Neural crest cell (in vitro differentiated cells): ENCODE measurements at regions not wholly inside any gene's neighbourhood (a gene's known extent, or its start where the extent isn't known, plus 50 kb on each side); places are given as distances from the start of the nearest gene placed in this dataset.

Experiments used
- DNase-seq: peaks from one replicate; pipeline ENCODE4 v3.0.0; 2021; ENCODE audit warnings: low read depth, mixed read lengths, low spot score
- H3K27ac Mint-ChIP-seq: one replicate; pipeline ENCODE4 v1.8.0; 2021; ENCODE audit warnings: mild to moderate bottlenecking, mixed read lengths; ENCODE audit not compliant: unreplicated experiment
- H3K27me3 Mint-ChIP-seq: 2 replicates; pipeline ENCODE4 v1.8.0; 2021; ENCODE audit warnings: low read depth, mild to moderate bottlenecking, mixed read lengths
- H3K36me3 Mint-ChIP-seq: 2 replicates; pipeline ENCODE4 v1.8.0; 2021; ENCODE audit warnings: low read depth, mild to moderate bottlenecking, mixed read lengths
- H3K4me1 Mint-ChIP-seq: 2 replicates; pipeline ENCODE4 v1.8.0; 2021; ENCODE audit warnings: mixed read lengths
- H3K4me3 Mint-ChIP-seq: one replicate; pipeline ENCODE4 v1.8.0; 2021; ENCODE audit warnings: mild to moderate bottlenecking, mixed read lengths
- H3K9me3 Mint-ChIP-seq: 2 replicates; pipeline ENCODE4 v1.8.0; 2021; ENCODE audit warnings: mixed read lengths
- TF ChIP-seq, protein P1 (sequence below): fragments of 200-600 bp; sonication (generic); conservative IDR thresholded peaks from 2 replicates; pipeline ENCODE4 v1.5.0; 2021; ENCODE audit warnings: antibody characterized with exemption, mild to moderate bottlenecking

DNA sequence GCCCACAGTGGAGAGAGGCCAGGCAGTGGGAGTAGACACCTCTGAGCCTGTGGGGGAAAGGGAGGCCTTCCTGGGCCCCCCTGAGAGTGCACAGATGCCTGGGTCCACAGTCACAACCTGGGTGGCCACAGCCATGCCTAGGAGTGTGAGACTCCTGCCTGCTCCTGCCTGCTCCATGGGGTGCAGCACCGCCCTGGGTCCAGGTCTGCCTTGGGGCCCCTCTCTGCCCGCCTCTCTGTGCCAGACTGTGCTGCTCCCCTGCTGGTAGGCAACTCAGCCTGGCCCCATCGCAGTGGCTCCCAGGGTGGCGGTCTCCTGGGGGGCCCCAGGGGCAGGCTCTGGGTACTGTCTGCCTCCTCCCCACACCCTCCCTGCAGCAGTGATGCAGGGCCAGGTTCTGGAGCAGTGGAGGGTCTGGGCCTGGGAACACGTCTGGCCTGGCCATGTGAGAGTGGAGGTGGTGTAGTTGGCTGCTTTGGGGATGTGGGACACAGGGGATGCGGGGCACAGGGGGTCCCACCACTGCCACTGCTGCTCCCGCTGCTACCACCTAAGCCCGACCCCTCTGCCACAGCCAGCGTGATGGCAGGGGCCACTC is 60.1 kb upstream of the DLX2 start:
- H3K4me1 Mint-ChIP-seq: no peaks in the 10 kb centered on the region
- peaks cover 3% of the 10 kb centered on the region for H3K27me3 Mint-ChIP-seq
- no peak overlapping the region for H3K27ac Mint-ChIP-seq
- H3K36me3 Mint-ChIP-seq: no peaks in the 10 kb centered on the region
- DNase-seq: no peak
- peaks cover 4% of the 10 kb centered on the region for H3K9me3 Mint-ChIP-seq
- TF ChIP-seq, protein P1, sequence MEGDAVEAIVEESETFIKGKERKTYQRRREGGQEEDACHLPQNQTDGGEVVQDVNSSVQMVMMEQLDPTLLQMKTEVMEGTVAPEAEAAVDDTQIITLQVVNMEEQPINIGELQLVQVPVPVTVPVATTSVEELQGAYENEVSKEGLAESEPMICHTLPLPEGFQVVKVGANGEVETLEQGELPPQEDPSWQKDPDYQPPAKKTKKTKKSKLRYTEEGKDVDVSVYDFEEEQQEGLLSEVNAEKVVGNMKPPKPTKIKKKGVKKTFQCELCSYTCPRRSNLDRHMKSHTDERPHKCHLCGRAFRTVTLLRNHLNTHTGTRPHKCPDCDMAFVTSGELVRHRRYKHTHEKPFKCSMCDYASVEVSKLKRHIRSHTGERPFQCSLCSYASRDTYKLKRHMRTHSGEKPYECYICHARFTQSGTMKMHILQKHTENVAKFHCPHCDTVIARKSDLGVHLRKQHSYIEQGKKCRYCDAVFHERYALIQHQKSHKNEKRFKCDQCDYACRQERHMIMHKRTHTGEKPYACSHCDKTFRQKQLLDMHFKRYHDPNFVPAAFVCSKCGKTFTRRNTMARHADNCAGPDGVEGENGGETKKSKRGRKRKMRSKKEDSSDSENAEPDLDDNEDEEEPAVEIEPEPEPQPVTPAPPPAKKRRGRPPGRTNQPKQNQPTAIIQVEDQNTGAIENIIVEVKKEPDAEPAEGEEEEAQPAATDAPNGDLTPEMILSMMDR: no peak
- no peak overlapping the region for H3K4me3 Mint-ChIP-seq

DNA sequence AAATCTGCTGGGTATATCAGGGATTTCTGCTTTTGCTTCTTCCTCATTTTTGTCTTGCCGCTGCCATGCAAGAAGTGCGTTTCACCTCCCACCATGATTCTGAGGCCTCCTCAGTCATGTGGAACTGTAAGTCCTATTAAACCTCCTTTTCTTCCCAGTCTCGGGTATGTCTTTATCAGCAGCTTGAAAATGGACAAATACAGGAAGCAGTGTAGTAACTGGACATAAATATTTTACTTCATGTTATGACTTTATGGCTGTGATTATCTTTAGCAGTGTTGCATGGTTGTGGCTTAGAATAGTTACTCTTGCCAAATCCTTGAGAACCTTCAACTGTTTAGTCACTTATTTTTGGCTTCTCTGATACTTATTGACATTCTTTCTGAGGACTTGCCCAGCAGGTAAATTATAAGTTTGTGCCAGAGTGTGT is 66.2 kb upstream of the DLX2 start:
- H3K36me3 Mint-ChIP-seq: no peaks in the 10 kb centered on the region

DNA sequence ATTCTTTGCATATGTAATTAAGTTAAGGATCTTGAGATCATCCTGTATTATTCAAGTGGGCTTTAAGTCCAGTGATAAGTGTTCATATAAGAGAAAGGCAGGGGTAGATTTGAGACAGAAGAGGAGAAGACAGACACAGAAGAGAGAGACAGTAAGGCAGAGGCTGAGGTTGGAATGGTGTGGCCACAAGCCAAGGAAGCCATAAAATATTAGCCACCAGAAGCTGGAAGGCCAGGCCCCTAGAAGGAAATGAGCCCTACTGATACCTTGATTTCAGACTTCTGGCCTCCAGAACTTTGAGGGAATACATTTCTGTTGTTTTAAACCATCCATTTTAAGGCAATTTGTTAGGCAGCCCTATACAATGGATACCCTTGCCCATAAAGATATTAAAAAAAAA is 66.9 kb upstream of the DLX2 start:
- Mint-ChIP-seq H3K4me1 (peaks cover 11% of the 10 kb centered on the region), H3K4me3 (no peak overlapping the region), H3K27ac (no peak overlapping the region), H3K27me3 (peaks cover 25% of the 10 kb centered on the region), H3K9me3 (peaks cover under 1% of the 10 kb centered on the region), H3K36me3 (no peaks in the 10 kb centered on the region)
- DNase-seq: no peak
- TF ChIP-seq, protein P1: no peak

More for the DNA sequence above, 66.2 kb upstream of the DLX2 start:
- H3K9me3 Mint-ChIP-seq: peaks cover 4% of the 10 kb centered on the region
- peaks cover 11% of the 10 kb centered on the region for H3K4me1 Mint-ChIP-seq
- H3K27ac Mint-ChIP-seq: no peak overlapping the region
- TF ChIP-seq, protein P1: no peak
- H3K27me3 Mint-ChIP-seq: peaks cover 22% of the 10 kb centered on the region
- no peak overlapping the region for H3K4me3 Mint-ChIP-seq
- DNase-seq: no peak

DNA sequence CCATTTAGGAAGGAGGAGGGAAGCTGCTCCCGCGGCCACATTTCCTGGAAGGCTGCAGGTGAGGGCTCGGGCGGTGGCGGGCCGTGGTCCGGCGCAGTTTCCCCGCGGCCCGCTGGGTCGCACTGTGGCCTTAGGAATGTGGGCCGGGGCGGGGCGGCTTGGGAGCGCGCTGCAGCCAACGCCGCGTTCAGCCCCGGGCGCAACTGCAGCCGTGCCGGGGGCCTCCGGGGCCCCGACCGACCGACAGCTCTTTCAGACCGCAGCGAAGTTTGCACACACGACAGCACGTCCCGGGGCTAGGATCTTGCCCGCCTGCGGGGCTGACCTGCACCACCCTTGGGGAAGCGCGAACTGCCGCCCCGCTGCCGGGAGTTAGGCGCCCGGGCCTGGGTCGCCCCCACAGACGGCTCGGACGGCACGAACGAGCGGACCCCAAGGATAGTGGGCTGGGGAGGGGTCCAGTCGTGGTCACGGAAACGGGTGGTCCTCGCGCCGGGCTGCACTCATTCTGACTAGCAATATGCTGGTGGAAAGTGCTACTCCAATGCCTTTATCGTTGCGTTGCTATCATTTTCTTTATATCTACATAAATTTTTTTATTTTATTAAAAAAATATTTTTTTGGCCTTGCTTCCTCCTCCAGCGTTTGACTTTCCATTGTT is 69.9 kb upstream of the DLX2 start:
- TF ChIP-seq, protein P1: peak; percentile 86
- H3K27me3 Mint-ChIP-seq: peaks cover 25% of the 10 kb centered on the region
- H3K9me3 Mint-ChIP-seq: peaks cover 6% of the 10 kb centered on the region
- H3K36me3 Mint-ChIP-seq: no peaks in the 10 kb centered on the region
- peak; percentile 73 for DNase-seq
- H3K4me3 Mint-ChIP-seq: peak overlapping the region; percentile 65
- peaks cover 11% of the 10 kb centered on the region for H3K4me1 Mint-ChIP-seq
- H3K27ac Mint-ChIP-seq: no peak overlapping the region

DNA sequence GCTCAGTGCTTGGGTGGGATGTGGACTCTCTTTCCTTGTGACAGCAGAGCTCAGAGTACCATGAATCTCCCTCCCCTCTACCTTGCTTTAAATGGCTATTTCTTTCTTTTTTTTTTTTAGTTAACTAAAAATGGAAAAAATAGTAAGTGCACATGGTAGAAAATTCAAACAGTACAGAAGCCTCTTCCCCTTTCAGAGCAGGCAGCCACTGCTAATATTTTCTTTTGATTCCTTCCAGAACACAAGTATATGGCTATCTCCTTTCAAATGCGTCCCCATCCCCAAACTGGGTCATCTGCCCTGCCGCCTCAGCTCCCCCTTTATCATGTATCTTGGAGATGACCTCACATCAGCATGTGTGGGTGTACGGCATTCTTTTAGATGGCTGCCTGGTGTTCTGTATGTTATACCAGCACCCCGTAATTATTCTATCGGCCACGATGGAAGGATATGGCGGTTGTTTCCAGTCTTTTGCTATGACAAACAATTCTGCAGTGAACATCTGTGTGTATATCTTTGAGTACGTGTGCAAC is 70.5 kb upstream of the DLX2 start:
- H3K9me3 Mint-ChIP-seq: peaks cover 6% of the 10 kb centered on the region
- no peaks in the 10 kb centered on the region for H3K36me3 Mint-ChIP-seq
- TF ChIP-seq, protein P1: no peak
- DNase-seq: no peak
- no peak overlapping the region for H3K27ac Mint-ChIP-seq
- peaks cover 11% of the 10 kb centered on the region for H3K4me1 Mint-ChIP-seq
- H3K27me3 Mint-ChIP-seq: peaks cover 25% of the 10 kb centered on the region
- H3K4me3 Mint-ChIP-seq: peak overlapping the region; percentile 54
